ENCODE measurements at regions not wholly inside any gene's neighbourhood (a gene's known extent, or its start where the extent isn't known, plus 50 kb on each side); places are given as distances from the start of the nearest gene placed in this dataset.

GRCh38 chr3:80697291-80697690 lies 929.5 kb upstream of the ROBO1 start:
- Histone ChIP-seq H3K4me1 (ENCODE audit: control insufficient read depth, insufficient read depth, low read length) (no peaks in the 10 kb centered on the region), H3K27me3 (ENCODE audit: control insufficient read depth, insufficient read depth, low read length) (no peaks in the 10 kb centered on the region), H3K27ac (ENCODE audit: low read length) (no peak overlapping the region), H3K9me3 (ENCODE audit: control insufficient read depth, insufficient read depth, low read depth, low read length) (no peaks in the 10 kb centered on the region), H3K4me3 (ENCODE audit: low read depth in 2 of 2, low read length in 2 of 2) (no peak overlapping the region), H3K36me3 (ENCODE audit: control insufficient read depth, insufficient read depth, low read length) (no peaks in the 10 kb centered on the region)
- no peak for DNase-seq (ENCODE audit: low read depth, low spot score)
- TF ChIP-seq, protein P1, sequence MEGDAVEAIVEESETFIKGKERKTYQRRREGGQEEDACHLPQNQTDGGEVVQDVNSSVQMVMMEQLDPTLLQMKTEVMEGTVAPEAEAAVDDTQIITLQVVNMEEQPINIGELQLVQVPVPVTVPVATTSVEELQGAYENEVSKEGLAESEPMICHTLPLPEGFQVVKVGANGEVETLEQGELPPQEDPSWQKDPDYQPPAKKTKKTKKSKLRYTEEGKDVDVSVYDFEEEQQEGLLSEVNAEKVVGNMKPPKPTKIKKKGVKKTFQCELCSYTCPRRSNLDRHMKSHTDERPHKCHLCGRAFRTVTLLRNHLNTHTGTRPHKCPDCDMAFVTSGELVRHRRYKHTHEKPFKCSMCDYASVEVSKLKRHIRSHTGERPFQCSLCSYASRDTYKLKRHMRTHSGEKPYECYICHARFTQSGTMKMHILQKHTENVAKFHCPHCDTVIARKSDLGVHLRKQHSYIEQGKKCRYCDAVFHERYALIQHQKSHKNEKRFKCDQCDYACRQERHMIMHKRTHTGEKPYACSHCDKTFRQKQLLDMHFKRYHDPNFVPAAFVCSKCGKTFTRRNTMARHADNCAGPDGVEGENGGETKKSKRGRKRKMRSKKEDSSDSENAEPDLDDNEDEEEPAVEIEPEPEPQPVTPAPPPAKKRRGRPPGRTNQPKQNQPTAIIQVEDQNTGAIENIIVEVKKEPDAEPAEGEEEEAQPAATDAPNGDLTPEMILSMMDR (IDR thresholded peaks at IDR 0.05) = no peak
- TF ChIP-seq, protein P2, sequence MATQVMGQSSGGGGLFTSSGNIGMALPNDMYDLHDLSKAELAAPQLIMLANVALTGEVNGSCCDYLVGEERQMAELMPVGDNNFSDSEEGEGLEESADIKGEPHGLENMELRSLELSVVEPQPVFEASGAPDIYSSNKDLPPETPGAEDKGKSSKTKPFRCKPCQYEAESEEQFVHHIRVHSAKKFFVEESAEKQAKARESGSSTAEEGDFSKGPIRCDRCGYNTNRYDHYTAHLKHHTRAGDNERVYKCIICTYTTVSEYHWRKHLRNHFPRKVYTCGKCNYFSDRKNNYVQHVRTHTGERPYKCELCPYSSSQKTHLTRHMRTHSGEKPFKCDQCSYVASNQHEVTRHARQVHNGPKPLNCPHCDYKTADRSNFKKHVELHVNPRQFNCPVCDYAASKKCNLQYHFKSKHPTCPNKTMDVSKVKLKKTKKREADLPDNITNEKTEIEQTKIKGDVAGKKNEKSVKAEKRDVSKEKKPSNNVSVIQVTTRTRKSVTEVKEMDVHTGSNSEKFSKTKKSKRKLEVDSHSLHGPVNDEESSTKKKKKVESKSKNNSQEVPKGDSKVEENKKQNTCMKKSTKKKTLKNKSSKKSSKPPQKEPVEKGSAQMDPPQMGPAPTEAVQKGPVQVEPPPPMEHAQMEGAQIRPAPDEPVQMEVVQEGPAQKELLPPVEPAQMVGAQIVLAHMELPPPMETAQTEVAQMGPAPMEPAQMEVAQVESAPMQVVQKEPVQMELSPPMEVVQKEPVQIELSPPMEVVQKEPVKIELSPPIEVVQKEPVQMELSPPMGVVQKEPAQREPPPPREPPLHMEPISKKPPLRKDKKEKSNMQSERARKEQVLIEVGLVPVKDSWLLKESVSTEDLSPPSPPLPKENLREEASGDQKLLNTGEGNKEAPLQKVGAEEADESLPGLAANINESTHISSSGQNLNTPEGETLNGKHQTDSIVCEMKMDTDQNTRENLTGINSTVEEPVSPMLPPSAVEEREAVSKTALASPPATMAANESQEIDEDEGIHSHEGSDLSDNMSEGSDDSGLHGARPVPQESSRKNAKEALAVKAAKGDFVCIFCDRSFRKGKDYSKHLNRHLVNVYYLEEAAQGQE (IDR thresholded peaks at IDR 0.05; ENCODE audit: insufficient read depth in 1 of 2, low read depth in 2 of 2, low read length in 1 of 2) = no peak
- TF ChIP-seq TCF7L2 (IDR thresholded peaks at IDR 0.05; ENCODE audit: low read depth, low read length) (no peak), POLR2AphosphoS5 (IDR thresholded peaks at IDR 0.05; ENCODE audit: low read depth, low read length) (no peak)
- ATAC-seq = no peak
- ChIA-PET CTCF (no interaction called here), POLR2A (no interaction called here)
- BruUV-seq (replicated peaks) = no TSS peak
- intact Hi-C loops (cut with micrococcal nuclease; ENCODE audit: unreplicated experiment) (no loop called here), in situ Hi-C loops (cut with HindIII; ENCODE audit: low pct_unique_long_range_greater_than_20kb, low sequenced_read_pairs) (no loop called here)

GRCh38 chr3:80696280-80696679 lies 928.5 kb upstream of the ROBO1 start:
- intact Hi-C loops (cut with micrococcal nuclease; ENCODE audit: unreplicated experiment) = no loop called here
- in situ Hi-C loops (cut with HindIII; ENCODE audit: low pct_unique_long_range_greater_than_20kb, low sequenced_read_pairs) = no loop called here

More at GRCh38 chr3:80696280-80696679, 928.5 kb upstream of the ROBO1 start:
- BruUV-seq (replicated peaks) = no TSS peak
- ChIA-PET CTCF (no interaction called here), POLR2A (no interaction called here)
- Histone ChIP-seq H3K4me3 (ENCODE audit: low read depth in 2 of 2, low read length in 2 of 2) (no peak overlapping the region), H3K4me1 (ENCODE audit: control insufficient read depth, insufficient read depth, low read length) (no peaks in the 10 kb centered on the region), H3K27me3 (ENCODE audit: control insufficient read depth, insufficient read depth, low read length) (no peaks in the 10 kb centered on the region), H3K27ac (ENCODE audit: low read length) (no peak overlapping the region), H3K9me3 (ENCODE audit: control insufficient read depth, insufficient read depth, low read depth, low read length) (no peaks in the 10 kb centered on the region), H3K36me3 (ENCODE audit: control insufficient read depth, insufficient read depth, low read length) (no peaks in the 10 kb centered on the region)
- DNase-seq (ENCODE audit: low read depth, low spot score) (no peak), ATAC-seq (no peak)
- TF ChIP-seq POLR2AphosphoS5 (IDR thresholded peaks at IDR 0.05; ENCODE audit: low read depth, low read length) (no peak), SIN3A (IDR thresholded peaks at IDR 0.05; ENCODE audit: borderline replicate concordance, insufficient read depth, low read depth, low read length) (no peak), TCF7L2 (IDR thresholded peaks at IDR 0.05; ENCODE audit: low read depth, low read length) (no peak)
- TF ChIP-seq, protein P1 (IDR thresholded peaks at IDR 0.05) = no peak
- TF ChIP-seq, protein P2 (IDR thresholded peaks at IDR 0.05; ENCODE audit: insufficient read depth in 1 of 2, low read depth in 2 of 2, low read length in 1 of 2) = no peak

Data from Panc1 (cell line).